ENCODE measurements at regions not wholly inside any gene's neighbourhood (a gene's known extent, or its start where the extent isn't known, plus 50 kb on each side); places are given as distances from the start of the nearest gene placed in this dataset.

GRCh38 chr3:178385280-178385952 is 150.8 kb upstream of the KCNMB2 start:
- DNase-seq (ENCODE audit: low read depth in 2 of 2): no peak

DNA sequence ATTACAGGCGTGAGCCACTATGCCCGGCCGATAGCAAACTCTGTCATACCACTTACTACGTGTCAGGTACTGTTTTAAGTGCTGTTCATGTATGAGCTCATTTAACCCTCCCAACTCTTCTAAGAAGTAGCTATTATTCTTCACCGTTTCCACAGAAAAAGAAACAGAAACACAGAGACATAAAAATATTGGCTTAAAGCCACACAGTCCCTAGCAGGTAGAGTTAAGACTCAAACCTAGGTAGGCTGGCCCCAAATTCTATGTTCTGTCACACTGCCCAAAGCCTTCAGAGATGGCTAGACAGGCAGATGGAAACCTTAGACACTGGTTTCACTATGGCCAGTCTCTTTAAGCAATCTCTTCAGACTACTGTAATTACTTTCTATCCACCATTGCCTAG is 149.8 kb upstream of the KCNMB2 start:
- DNase-seq (ENCODE audit: low read depth in 2 of 2): no peak

- DNase-seq (ENCODE audit: low read depth in 2 of 2): no peak
These were observed 149.4 kb upstream of the KCNMB2 start for GRCh38 chr3:178386880-178387279.

- DNase-seq (ENCODE audit: low read depth in 2 of 2): no peak
These were observed 147.8 kb upstream of the KCNMB2 start for GRCh38 chr3:178388473-178388872.

DNA sequence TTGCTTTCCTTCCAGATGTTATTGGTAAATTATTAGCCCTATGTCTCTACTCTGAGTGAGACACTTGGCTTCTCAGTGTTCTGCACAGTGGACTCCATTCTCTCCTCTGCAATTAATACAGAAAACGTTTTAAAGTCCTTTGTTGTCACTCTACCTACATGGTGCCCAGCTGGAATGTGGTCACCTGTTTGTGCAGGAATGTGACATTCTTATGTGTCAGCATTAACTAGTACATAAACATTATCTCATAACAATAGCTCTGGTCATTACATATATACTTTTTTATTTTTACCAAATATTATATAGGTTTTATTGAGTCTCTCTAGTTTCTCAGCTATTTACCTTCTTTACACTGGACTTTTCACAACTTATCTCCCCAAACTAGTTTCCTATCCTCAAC is 147.0 kb upstream of the KCNMB2 start:
- no peak for DNase-seq (ENCODE audit: low read depth in 2 of 2)

- DNase-seq (ENCODE audit: low read depth in 2 of 2): no peak
These were observed 143.7 kb upstream of the KCNMB2 start for GRCh38 chr3:178392511-178392926.

DNA sequence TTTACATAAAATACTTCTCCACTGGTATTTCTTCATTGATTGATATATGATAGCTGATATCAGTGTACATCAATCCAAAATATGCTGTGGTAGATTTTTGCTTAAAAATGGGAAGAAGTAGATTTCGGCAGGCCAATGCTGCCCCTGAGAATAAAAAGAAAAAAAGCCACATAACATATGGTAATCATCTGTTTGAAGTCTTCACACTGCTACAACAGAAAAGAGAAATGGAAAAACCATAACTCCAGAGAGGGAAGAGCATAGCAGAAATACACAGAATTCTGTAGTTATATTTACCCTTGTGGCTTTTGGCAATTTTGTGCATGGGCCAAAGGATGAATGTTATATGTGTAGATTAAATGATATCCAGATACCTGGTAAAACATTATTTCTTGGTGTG is 143.1 kb upstream of the KCNMB2 start:
- DNase-seq (ENCODE audit: low read depth in 2 of 2): no peak

DNA sequence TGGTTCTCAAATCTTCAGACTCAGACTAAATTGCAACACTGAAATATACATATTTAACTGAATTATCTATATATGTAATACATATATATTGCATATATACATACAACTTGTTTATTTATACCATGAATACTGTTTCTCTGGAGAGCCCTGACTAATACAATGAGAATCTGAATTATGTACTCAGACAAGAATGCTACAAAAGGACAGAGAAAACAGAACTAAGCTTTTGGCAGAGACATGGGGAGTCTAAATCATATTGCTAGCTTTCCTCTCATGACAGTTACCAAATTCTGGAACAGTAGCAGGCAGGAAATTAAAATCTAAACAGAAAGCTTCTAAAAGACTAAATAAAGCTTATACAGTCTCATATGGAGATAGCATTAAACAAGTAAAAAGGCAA is 142.4 kb upstream of the KCNMB2 start:
- no peak for DNase-seq (ENCODE audit: low read depth in 2 of 2)

DNA sequence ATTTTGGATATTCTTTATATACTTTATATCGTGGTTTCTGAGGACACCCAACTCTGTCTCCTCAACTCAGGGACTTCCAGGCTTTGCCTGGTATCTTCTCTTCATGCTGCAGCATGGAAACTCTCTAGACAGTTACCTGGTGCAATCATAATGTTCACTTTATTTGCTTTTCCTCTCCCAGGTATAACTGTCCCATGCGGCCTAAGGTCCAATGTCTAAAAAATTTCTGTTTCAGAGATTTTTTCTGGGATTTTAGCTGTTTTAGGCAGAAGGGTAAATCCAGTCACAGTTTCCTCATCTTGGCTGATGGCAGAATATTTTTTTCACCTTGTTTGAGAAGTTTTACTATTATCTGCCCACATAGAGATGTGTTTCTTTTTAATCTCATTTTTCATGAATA is 139.9 kb upstream of the KCNMB2 start:
- DNase-seq (ENCODE audit: low read depth in 2 of 2): no peak

DNA sequence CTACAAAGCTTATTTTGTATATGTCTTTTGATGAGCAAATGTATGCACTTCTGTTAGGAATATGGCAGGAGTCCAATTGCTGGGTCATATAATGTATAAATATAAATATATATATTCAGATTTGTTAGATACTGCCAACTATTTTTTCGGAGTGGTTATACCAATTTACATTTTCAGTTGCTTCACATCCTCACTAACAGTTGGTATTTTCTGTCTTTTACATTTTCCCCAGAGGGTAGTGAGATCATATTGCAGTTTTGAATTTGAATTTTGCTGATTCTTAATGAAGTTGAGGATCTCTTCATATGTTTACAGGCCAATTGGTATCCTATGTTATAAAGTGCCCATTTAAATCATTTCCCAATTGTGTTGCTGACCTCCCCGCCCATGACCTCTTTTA is 139.0 kb upstream of the KCNMB2 start:
- DNase-seq (ENCODE audit: low read depth in 2 of 2): no peak

GRCh38 chr3:178397836-178398235 is 138.4 kb upstream of the KCNMB2 start:
- DNase-seq (ENCODE audit: low read depth in 2 of 2): no peak

DNA sequence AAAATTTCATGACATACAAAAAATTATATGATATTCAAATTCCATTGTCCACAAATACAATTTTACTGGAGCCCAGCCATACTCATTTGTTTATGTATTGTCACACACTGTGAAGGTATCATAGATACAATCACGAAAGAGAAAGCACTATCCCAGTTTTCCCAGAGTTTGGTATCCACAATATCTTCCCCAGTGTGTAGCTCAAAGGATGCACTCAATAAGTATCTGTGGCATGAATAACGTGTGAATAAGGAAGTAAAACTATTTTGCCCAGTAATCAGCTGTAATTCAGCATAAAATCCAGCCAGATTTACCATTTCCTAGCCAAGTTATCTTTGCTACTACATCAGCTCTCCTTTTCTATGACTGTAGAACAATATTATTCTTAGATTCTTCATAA is 131.3 kb upstream of the KCNMB2 start:
- no peak for DNase-seq (ENCODE audit: low read depth in 2 of 2)

- no peak for DNase-seq (ENCODE audit: low read depth in 2 of 2)
These were observed 130.7 kb upstream of the KCNMB2 start for GRCh38 chr3:178405531-178405930.

GRCh38 chr3:178406206-178406605 is 130.0 kb upstream of the KCNMB2 start:
- DNase-seq (ENCODE audit: low read depth in 2 of 2): no peak

GRCh38 chr3:178415384-178415783 is 120.9 kb upstream of the KCNMB2 start:
- no peak for DNase-seq (ENCODE audit: low read depth in 2 of 2)

DNA sequence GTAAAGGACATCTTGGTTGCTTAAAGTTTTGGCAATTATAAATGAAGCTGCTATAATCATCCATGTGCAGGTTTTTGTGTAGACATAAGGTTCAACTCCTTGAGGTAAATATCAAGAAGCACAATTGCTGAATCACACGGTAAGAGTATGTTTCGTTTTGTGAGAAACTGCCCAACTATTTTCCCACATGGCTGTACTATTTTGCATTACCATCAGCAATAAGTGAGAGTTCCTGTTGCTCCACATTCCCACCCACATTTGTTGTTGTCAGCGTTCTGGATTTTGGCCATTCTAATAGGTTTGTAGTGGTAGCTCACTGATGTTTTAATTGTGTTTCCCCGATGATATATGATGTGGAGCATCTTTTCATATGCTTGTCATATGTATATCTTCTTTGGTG is 118.5 kb upstream of the KCNMB2 start:
- no peak for DNase-seq (ENCODE audit: low read depth in 2 of 2)

GRCh38 chr3:178419071-178419470 is 117.2 kb upstream of the KCNMB2 start:
- DNase-seq (ENCODE audit: low read depth in 2 of 2): no peak

GRCh38 chr3:178420033-178420432 is 116.2 kb upstream of the KCNMB2 start:
- no peak for DNase-seq (ENCODE audit: low read depth in 2 of 2)

DNA sequence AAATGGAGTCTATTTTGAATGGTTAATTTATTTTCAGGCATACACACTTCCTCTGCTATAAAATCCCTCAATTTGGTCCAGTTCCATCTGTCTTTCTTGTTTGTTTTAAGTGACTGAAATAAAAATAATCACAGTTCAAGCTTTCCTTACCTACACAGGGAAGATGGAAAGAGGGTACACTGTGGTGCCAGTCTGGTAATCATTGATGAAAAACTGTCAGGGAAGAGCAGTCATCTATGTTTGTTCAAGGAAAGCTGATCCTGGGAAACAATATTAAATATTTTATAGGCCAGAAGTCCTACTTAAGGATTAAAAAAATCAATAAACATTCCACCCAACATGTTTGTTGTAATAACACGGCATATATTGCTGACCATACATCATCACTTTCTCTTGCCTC is 115.2 kb upstream of the KCNMB2 start:
- DNase-seq (ENCODE audit: low read depth in 2 of 2): no peak

DNA sequence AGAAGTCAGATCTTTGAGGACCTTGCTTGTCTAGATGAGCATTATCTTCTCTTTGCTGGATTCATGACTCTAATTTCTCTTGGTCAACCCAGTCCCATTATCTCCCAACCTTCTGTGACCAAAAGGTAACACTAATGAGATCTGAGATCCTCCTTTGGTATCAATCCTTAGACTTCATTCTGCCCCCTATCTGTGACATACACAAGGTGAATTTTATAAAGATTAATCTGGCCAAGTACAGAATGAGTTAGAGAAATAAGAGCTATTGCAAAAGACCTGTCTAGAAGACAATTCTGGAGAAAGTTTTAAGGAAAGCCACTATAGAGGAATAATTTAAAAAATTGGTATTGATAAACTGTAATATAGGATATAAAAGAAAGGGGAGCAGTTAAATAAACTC is 113.8 kb upstream of the KCNMB2 start:
- no peak for DNase-seq (ENCODE audit: low read depth in 2 of 2)

DNA sequence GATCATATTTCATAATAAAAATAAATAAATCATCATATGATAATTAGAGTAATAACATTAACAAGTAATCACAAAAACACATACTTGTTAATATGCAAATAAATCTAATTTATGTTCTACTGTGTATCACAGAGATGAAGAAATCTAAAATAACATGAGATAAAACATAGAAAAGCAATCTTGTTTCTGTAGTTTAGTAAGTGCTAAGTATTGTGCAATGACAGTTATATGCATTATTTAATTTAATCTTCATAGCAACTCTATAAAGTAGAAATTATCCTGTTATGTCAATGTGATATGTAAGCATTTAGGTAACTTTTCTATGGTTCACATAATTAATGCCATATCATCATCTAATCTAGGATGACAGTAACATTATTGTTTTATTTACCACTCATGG is 108.2 kb upstream of the KCNMB2 start:
- no peak for DNase-seq (ENCODE audit: low read depth in 2 of 2)

- no peak for DNase-seq (ENCODE audit: low read depth in 2 of 2)
These were observed 101.9 kb upstream of the KCNMB2 start for GRCh38 chr3:178434206-178434805.

DNA sequence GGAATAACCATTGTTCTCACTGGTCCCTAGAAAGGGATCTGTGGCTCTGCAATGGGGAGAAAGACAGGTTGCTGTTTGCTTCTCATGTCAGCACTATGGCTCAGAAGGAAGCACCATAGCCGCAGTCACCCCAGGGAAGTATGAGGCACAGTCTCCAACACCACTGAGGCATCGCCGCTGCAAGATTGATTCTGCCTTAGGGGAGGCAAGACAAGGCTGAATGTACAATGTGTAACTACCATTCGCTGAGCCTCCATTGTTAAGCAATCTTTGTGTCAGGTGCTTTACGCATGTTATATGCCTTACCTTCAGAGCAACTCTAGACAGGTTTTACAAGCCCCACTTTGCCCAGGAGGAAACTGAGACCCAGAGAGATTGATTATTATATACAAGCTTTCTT is 100.7 kb upstream of the KCNMB2 start:
- DNase-seq (ENCODE audit: low read depth in 2 of 2): no peak

GRCh38 chr3:178436773-178437172 is 99.5 kb upstream of the KCNMB2 start:
- no peak for DNase-seq (ENCODE audit: low read depth in 2 of 2)

All from stimulated activated CD4-positive, alpha-beta T cell treated with anti-CD3 and anti-CD28 coated beads, Interleukin-12 subunit alpha, Interleukin-12 subunit beta, amount 100 ng/mL, for 24 hours (primary cell).